WI38 (cell line): ENCODE measurements at regions not wholly inside any gene's neighbourhood (a gene's known extent, or its start where the extent isn't known, plus 50 kb on each side); places are given as distances from the start of the nearest gene placed in this dataset.

Experiments used
- H3K4me3 ChIP-seq: 2 replicates; pipeline ENCODE4 v1.5.1; 2011; ENCODE audit warnings: low read depth, mild to moderate bottlenecking, control low read depth, low read length
- TF ChIP-seq, protein P1 (sequence below): IDR thresholded peaks from 2 replicates; pipeline ENCODE4 v1.5.1; 2012; ENCODE audit warnings: low read depth, mild to moderate bottlenecking, control low read depth, low read length

DNA sequence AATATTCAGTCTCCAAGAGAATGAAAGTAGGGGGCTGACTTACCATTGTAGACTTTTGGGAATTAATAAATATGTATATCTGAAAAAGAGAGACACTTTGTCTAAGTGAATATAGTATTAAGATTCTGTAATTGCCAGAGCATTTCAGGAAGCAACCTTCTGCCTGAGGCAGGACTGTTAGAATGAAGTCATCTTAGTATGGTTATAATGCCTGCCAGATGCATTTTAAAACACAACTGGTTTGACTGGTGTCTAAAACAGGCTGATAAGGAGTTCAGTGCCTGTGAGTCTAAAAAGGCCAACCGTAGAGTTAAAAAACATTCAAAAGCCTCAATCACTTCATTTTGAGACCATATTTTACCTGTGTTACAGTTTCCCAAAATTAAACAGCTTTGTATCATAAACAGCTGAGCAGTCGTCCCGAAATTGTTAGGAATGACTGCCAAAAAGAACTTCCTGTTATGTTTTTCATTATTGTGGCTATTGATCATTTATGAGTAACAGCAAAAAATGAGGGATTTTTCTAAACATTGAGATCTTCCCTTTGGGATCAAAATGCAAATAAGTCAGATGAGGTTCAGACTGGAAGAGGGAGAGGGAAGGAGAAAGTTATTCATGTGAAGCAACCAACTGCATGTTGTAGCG is 443.9 kb downstream of the PID1 start:
- H3K4me3 ChIP-seq: no peak overlapping the region
- TF ChIP-seq, protein P1, sequence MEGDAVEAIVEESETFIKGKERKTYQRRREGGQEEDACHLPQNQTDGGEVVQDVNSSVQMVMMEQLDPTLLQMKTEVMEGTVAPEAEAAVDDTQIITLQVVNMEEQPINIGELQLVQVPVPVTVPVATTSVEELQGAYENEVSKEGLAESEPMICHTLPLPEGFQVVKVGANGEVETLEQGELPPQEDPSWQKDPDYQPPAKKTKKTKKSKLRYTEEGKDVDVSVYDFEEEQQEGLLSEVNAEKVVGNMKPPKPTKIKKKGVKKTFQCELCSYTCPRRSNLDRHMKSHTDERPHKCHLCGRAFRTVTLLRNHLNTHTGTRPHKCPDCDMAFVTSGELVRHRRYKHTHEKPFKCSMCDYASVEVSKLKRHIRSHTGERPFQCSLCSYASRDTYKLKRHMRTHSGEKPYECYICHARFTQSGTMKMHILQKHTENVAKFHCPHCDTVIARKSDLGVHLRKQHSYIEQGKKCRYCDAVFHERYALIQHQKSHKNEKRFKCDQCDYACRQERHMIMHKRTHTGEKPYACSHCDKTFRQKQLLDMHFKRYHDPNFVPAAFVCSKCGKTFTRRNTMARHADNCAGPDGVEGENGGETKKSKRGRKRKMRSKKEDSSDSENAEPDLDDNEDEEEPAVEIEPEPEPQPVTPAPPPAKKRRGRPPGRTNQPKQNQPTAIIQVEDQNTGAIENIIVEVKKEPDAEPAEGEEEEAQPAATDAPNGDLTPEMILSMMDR: no peak

DNA sequence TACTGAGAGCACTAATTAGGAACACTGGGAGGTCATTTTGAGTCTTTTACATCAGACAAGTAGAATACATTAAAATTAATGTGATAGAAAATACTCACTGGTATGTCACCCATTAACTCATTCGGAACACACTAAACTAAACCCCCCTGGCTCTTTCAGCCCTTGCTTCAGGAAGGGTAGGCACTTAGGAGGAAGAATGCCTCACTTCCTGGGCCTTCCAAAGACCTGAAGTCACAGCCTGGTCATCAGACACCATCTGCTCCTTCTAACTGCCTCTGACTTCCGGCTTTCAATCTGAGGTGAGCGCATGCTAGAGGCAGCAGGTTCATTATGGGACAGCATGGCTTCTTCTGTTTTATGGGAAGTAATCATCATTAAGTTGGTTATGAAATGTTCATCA is 451.4 kb downstream of the PID1 start:
- TF ChIP-seq, protein P1: no peak
- no peak overlapping the region for H3K4me3 ChIP-seq

DNA sequence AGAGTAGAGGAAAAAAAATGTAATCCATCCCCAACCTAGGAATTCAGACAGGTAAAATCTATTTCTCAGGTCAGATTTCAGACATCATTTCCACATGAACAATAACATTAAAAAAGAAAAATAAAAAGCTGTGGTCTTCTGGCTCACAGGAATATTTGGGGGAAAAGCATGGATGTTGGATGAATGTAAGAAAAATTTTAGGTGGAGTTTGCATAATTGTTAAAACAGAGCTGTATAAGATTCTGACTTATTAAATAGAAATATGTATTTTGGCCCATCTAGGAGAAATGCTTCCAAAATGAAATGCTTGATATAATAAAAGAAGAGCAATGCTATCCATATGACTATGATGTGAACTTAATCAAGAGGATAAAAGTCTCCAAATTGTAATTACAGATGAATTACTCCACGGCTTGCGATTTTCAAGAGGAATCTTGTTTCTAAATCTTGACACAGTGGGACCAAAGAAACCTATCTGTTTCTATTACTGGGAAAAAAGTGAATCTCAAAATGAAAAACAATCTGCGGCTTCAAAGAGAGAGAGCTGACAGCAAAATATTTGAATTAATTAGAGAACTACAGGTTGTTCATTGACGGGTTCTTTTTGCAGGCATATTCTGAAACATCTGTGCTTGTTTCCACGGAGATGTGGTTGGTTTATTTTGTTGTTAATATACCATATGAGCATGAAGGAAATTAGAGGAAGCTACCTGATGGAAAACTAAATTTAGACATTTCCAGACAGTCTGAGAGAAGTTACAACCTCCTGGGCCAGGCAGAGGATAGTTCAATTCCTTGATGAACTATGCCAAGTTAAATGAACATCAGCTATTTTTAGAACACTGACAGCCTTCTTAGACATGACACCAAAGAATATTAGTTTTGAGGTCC is 468.7 kb downstream of the PID1 start:
- no peak overlapping the region for H3K4me3 ChIP-seq
- TF ChIP-seq, protein P1: no peak

DNA sequence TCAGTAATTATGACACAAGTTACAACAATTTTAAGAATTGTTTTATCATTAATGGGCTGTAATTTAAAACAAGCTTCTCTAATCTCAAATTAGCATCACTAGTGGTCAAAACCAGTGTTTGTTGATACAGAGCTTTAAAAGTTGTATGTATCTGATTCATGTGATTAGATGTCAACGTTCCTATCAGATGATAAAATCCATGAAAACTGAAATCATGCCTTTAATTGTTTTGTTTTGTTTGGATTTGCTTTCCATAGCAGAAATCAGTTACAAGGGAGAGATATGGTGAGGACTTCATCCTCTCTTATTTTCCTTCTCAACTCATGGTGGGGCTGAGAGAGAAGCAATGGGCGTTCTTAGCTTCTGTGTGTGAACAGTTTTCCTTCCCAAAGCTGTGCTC is 469.6 kb downstream of the PID1 start:
- TF ChIP-seq, protein P1: no peak

DNA sequence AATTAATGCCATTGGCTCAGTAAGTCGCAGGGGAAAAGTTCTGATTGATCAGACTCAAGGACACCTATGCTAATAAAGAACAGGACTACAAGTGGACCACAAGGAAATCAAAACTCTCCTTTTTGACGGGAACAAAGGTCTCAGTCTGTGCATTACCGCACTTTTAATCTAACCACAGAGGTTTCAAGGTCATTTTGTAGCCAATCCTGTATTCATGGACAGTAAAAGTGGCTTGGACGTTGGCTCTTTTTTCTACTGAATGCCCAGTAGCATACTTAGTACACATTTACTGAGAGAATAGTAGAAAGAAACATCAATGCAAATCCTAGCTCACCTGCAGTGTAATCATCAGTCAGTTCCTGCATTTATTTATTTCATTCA is 471.9 kb downstream of the PID1 start:
- no peak overlapping the region for H3K4me3 ChIP-seq
- TF ChIP-seq, protein P1: no peak

More for the DNA sequence above, 469.6 kb downstream of the PID1 start:
- H3K4me3 ChIP-seq: no peak overlapping the region

DNA sequence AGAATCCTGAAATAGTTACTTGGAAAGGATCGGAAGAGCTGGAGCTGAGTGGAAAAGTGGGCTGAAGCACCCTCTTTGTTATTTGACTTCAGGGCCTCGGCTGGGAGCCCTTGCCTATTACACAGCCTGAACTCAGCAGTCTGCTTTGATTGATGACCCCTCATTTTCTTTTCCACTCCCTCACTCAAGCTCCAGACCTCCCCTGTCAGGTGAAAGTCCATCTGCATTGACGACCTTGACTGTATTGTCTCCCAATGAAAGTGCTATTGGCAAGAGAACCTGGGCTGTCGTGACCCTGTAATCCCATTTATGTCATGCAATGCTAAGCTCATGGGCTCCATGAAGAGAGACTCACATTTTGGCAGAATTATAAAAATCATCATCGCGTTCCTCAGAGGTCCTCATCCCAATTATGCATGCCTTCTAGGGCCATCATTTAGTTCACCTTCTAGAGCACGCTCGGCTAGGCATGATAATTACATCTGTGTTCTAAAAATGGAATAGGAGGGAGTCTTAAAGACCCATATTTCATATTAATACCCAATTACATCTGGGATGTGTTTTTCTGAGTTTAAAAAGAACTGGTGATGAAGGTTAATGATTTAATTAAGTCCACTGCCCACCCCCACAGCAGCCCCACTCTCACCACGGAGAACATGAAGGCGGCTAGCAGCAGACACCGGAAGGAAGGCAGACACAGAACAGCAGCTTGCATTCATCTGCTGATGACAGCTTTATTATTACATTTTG is 472.5 kb downstream of the PID1 start:
- TF ChIP-seq, protein P1: no peak
- no peak overlapping the region for H3K4me3 ChIP-seq
